ENCODE measurements at regions not wholly inside any gene's neighbourhood (a gene's known extent, or its start where the extent isn't known, plus 50 kb on each side); places are given as distances from the start of the nearest gene placed in this dataset.

DNA sequence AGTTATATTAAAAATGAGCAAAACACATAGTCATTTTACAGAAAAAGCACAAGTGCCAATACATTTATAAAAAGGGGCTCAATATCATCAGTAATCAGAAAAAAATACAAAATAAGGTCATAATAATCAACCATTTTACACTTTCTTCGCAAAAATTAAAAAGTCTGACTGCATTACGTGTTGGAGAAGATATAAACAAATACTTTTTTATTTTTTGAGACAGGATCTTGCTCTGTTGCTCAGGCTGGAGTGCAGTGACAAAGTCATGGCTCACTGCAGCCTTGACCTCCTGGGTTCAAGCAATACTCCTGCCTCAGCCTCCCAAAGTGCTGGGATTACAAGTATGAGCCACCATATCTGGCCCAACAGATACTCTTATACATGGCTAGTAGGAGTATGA lies 181.5 kb upstream of the DIO3 start:
- H3K9me3 ChIP-seq (ENCODE audit: control insufficient read depth in 4 of 4, insufficient read depth in 3 of 4, low read length in 3 of 4), result peaks cover 0 to 17% (median 4%) of the 10 kb centered on the region in 4 donors
- TF ChIP-seq CTCF (IDR thresholded peaks at IDR 0.05; ENCODE audit: control extremely low read depth, extremely low read depth), result no peak
- 35 to 63% methylated on average over 2 of the region's 2 CpGs for WGBS, 2 donors

DNA sequence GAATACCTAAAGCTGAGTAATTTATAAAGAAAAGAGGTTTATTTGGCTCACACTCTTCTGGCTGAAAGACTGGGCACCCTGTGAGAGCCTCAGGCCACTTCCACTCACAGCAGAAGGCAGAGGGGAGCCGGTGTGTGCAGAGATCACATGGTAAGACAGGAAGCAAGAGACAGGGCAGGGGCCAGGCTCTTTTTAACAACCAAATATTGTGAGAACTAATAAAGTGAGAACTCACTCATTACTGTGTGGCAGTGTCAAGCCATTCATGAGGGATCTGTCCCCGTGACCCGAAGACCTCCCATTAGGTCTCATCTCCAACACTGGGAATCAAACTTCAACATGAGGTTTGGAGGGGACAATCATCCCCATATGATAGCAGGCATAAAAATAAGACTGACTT lies 180.8 kb upstream of the DIO3 start:
- H3K27me3 ChIP-seq (ENCODE audit: control insufficient read depth in 3 of 3, insufficient read depth in 3 of 3, low read length in 2 of 3), result peaks cover 0 to 4% (median 0%) of the 10 kb centered on the region in 3 donors
- H3K9me3 ChIP-seq (ENCODE audit: control insufficient read depth in 4 of 4, insufficient read depth in 3 of 4, low read length in 3 of 4), result peaks cover 0 to 18% (median 4%) of the 10 kb centered on the region in 4 donors
- no peak overlapping the region for H3K4me3 ChIP-seq
- H3K36me3 ChIP-seq (ENCODE audit: control insufficient read depth in 4 of 4, insufficient read depth in 4 of 4, low read length in 4 of 4), result no peaks in the 10 kb centered on the region
- no peak for TF ChIP-seq CTCF (IDR thresholded peaks at IDR 0.05; ENCODE audit: control extremely low read depth, extremely low read depth)
- no peak overlapping the region for H3K9ac ChIP-seq (ENCODE audit: insufficient read depth in 1 of 2, low read length in 2 of 2)
- no peak for DNase-seq
- 84 to 85% methylated on average over 3 of the region's 3 CpGs for WGBS, 2 donors
- H3K4me1 ChIP-seq (ENCODE audit: control insufficient read depth in 5 of 5, insufficient read depth in 5 of 5, low read length in 5 of 5), result peaks cover 0 to 3% (median 0%) of the 10 kb centered on the region in 5 donors
- ATAC-seq (ENCODE audit: insufficient read depth, low FRiP score), result no peak
- no peak overlapping the region for H3K27ac ChIP-seq (ENCODE audit: low read depth in 1 of 2, low read length in 1 of 2)

More for the DNA sequence above, 181.5 kb upstream of the DIO3 start:
- Histone ChIP-seq H3K9ac (ENCODE audit: insufficient read depth in 1 of 2, low read length in 2 of 2) (no peak overlapping the region), H3K4me1 (ENCODE audit: control insufficient read depth in 5 of 5, insufficient read depth in 5 of 5, low read length in 5 of 5) (peaks cover 0 to 3% (median 0%) of the 10 kb centered on the region in 5 donors), H3K27ac (ENCODE audit: low read depth in 1 of 2, low read length in 1 of 2) (no peak overlapping the region), H3K27me3 (ENCODE audit: control insufficient read depth in 3 of 3, insufficient read depth in 3 of 3, low read length in 2 of 3) (peaks cover 0 to 4% (median 0%) of the 10 kb centered on the region in 3 donors), H3K36me3 (ENCODE audit: control insufficient read depth in 4 of 4, insufficient read depth in 4 of 4, low read length in 4 of 4) (no peaks in the 10 kb centered on the region), H3K4me3 (no peak overlapping the region)
- ATAC-seq (ENCODE audit: insufficient read depth, low FRiP score) (no peak), DNase-seq (no peak)

DNA sequence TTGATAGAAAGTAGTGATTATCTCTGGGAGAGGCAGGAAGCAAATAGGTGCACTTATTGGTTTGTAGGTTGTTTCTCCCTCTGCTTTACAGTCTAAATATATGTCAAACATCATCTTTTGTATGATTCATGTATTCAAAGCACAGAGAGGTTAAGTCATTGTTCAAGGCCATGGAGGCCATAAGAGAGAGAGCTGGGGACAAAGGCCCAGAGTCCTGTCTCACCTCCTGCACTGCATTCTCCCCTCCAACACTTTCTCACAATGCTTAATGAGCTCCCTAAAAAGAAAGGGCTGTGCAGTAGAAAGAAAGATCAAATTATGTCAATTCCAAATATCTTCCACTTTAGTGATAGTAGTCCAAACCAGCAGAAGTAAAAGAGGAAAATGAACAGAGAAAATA lies 180.4 kb upstream of the DIO3 start:
- Histone ChIP-seq H3K4me1 (ENCODE audit: control insufficient read depth in 5 of 5, insufficient read depth in 5 of 5, low read length in 5 of 5) (peaks cover 0 to 3% (median 0%) of the 10 kb centered on the region in 5 donors), H3K9me3 (ENCODE audit: control insufficient read depth in 4 of 4, insufficient read depth in 3 of 4, low read length in 3 of 4) (peaks cover 0 to 18% (median 4%) of the 10 kb centered on the region in 4 donors), H3K36me3 (ENCODE audit: control insufficient read depth in 4 of 4, insufficient read depth in 4 of 4, low read length in 4 of 4) (no peaks in the 10 kb centered on the region), H3K9ac (ENCODE audit: insufficient read depth in 1 of 2, low read length in 2 of 2) (no peak overlapping the region), H3K4me3 (no peak overlapping the region), H3K27me3 (ENCODE audit: control insufficient read depth in 3 of 3, insufficient read depth in 3 of 3, low read length in 2 of 3) (peaks cover 0 to under 1% (median 0%) of the 10 kb centered on the region in 3 donors), H3K27ac (ENCODE audit: low read depth in 1 of 2, low read length in 1 of 2) (no peak overlapping the region)
- TF ChIP-seq CTCF (IDR thresholded peaks at IDR 0.05; ENCODE audit: control extremely low read depth, extremely low read depth), result no peak
- DNase-seq (no peak), ATAC-seq (ENCODE audit: insufficient read depth, low FRiP score) (no peak)

GRCh38 chr14:101383737-101384338 lies 177.5 kb upstream of the DIO3 start:
- Histone ChIP-seq H3K4me3 (no peak overlapping the region), H3K4me1 (ENCODE audit: control insufficient read depth in 5 of 5, insufficient read depth in 5 of 5, low read length in 5 of 5) (no peaks in the 10 kb centered on the region), H3K9ac (ENCODE audit: insufficient read depth in 1 of 2, low read length in 2 of 2) (no peak overlapping the region), H3K36me3 (ENCODE audit: control insufficient read depth in 4 of 4, insufficient read depth in 4 of 4, low read length in 4 of 4) (no peaks in the 10 kb centered on the region), H3K9me3 (ENCODE audit: control insufficient read depth in 4 of 4, insufficient read depth in 3 of 4, low read length in 3 of 4) (peaks cover 0 to 18% (median 4%) of the 10 kb centered on the region in 4 donors), H3K27ac (ENCODE audit: low read depth in 1 of 2, low read length in 1 of 2) (no peak overlapping the region), H3K27me3 (ENCODE audit: control insufficient read depth in 3 of 3, insufficient read depth in 3 of 3, low read length in 2 of 3) (no peaks in the 10 kb centered on the region)
- DNase-seq (no peak), ATAC-seq (ENCODE audit: insufficient read depth, low FRiP score) (no peak)
- no peak for TF ChIP-seq CTCF (IDR thresholded peaks at IDR 0.05; ENCODE audit: control extremely low read depth, extremely low read depth)
- 84 to 90% methylated on average over 2 of the region's 2 CpGs for WGBS, 2 donors
